Neural cell (in vitro differentiated cells): ENCODE measurements at regions not wholly inside any gene's neighbourhood (a gene's known extent, or its start where the extent isn't known, plus 50 kb on each side); places are given as distances from the start of the nearest gene placed in this dataset.

Experiments
- H2AFZ ChIP-seq: fragments of 200-600, 300-800 bp; sonication (generic), shearing (Covaris generic); 2 replicates; pipeline ENCODE4 v1.6.0; 2014; ENCODE audit warnings: low read depth, mild to moderate bottlenecking, antibody characterized with exemption, low read length, moderate library complexity
- H3F3A ChIP-seq: fragments of 200-600 bp; shearing (Covaris generic); 2 replicates; pipeline ENCODE4 v1.6.1; 2016; ENCODE audit warnings: mild to moderate bottlenecking, moderate library complexity, mixed read lengths, antibody characterized with exemption, low read length; ENCODE audit not compliant: insufficient read depth, poor library complexity, severe bottlenecking
- H3K27ac ChIP-seq: fragments of 200-600, 300-800 bp; sonication (generic), shearing (Covaris generic); 2 replicates; pipeline ENCODE4 v1.5.1; 2014; ENCODE audit warnings: mild to moderate bottlenecking, low read length, moderate library complexity
- H3K27me3 ChIP-seq: fragments of 300-800, 200-600 bp; sonication (generic), shearing (Covaris generic); 2 replicates; pipeline ENCODE4 v1.6.0; 2014; ENCODE audit warnings: mild to moderate bottlenecking, low read depth, low read length, moderate library complexity; ENCODE audit not compliant: insufficient read depth
- H3K36me3 ChIP-seq: fragments of 300-800, 200-600 bp; sonication (generic), shearing (Covaris generic); 2 replicates; pipeline ENCODE4 v1.5.1; 2014; ENCODE audit warnings: mild to moderate bottlenecking, antibody characterized with exemption, low read length, moderate library complexity; ENCODE audit not compliant: insufficient read depth
- H3K4me2 ChIP-seq: fragments of 300-800, 200-600 bp; sonication (generic), shearing (Covaris generic); 2 replicates; pipeline ENCODE4 v1.6.0; 2014; ENCODE audit warnings: mild to moderate bottlenecking, low read length
- H3K4me3 ChIP-seq: fragments of 300-800, 200-600 bp; sonication (generic), shearing (Covaris generic); 2 replicates; pipeline ENCODE4 v1.5.1; 2014; ENCODE audit warnings: mild to moderate bottlenecking, low read length, moderate library complexity
- H3K79me2 ChIP-seq: fragments of 200-600 bp; shearing (Covaris generic); replicated peaks from 2 replicates; pipeline ENCODE4 v1.6.0; 2014; ENCODE audit warnings: mild to moderate bottlenecking, low read length, moderate library complexity; ENCODE audit not compliant: insufficient read depth
- H3K9ac ChIP-seq: fragments of 300-800, 200-600 bp; sonication (generic), shearing (Covaris generic); 2 replicates; pipeline ENCODE4 v1.6.1; 2016; ENCODE audit warnings: mild to moderate bottlenecking, low read length, mixed read lengths
- H3K9me2 ChIP-seq: fragments of 200-600 bp; shearing (Covaris generic); 2 replicates; pipeline ENCODE4 v1.6.1; 2016; ENCODE audit warnings: mild to moderate bottlenecking, low read length, mixed read lengths; ENCODE audit not compliant: insufficient read depth
- H3K9me3 ChIP-seq: fragments of 200-600, 300-800 bp; sonication (generic), shearing (Covaris generic); 2 replicates; pipeline ENCODE4 v1.6.1; 2016; ENCODE audit warnings: mild to moderate bottlenecking, mixed run types, low read length, moderate library complexity, mixed read lengths
- H4K20me1 ChIP-seq: fragments of 200-600 bp; shearing (Covaris generic); 2 replicates; pipeline ENCODE4 v1.6.1; 2016; ENCODE audit warnings: mild to moderate bottlenecking, mixed run types; ENCODE audit not compliant: insufficient read depth
- CTCF ChIP-seq: fragments of 450-650 bp; IDR thresholded peaks from 2 replicates; pipeline ENCODE4 v1.5.1; 2014; ENCODE audit warnings: antibody characterized with exemption, mild to moderate bottlenecking, moderate library complexity; ENCODE audit not compliant: poor library complexity, severe bottlenecking
- EP300 ChIP-seq: fragments of 450-650 bp; conservative IDR thresholded peaks from 2 replicates; pipeline ENCODE4 v1.6.1; 2014; ENCODE audit warnings: antibody characterized with exemption, mild to moderate bottlenecking, moderate library complexity; ENCODE audit not compliant: poor library complexity, severe bottlenecking
- EZH2 ChIP-seq: fragments of 200-600, 300-800 bp; shearing (Covaris generic), sonication (generic); IDR thresholded peaks from 2 replicates; pipeline ENCODE4 v1.6.1; 2014; ENCODE audit warnings: antibody characterized with exemption, low read length, borderline replicate concordance, mild to moderate bottlenecking; ENCODE audit not compliant: insufficient read depth, poor library complexity, severe bottlenecking
- MXI1 ChIP-seq: fragments of 450-650 bp; conservative IDR thresholded peaks from 2 replicates; pipeline ENCODE4 v1.6.1; 2014; ENCODE audit warnings: antibody characterized with exemption, mild to moderate bottlenecking; ENCODE audit not compliant: poor library complexity, severe bottlenecking
- POLR2AphosphoS5 ChIP-seq: IDR thresholded peaks from 2 replicates; pipeline ENCODE4 v1.6.1; 2012
- RAD21 ChIP-seq: fragments of 450-650 bp; conservative IDR thresholded peaks from 2 replicates; pipeline ENCODE4 v1.6.1; 2014; ENCODE audit warnings: antibody characterized with exemption, mild to moderate bottlenecking, moderate library complexity
- REST ChIP-seq: IDR thresholded peaks from 2 replicates; pipeline ENCODE4 v1.6.1; 2012; ENCODE audit warnings: borderline replicate concordance
- SMC3 ChIP-seq: fragments of 450-650 bp; conservative IDR thresholded peaks from 2 replicates; pipeline ENCODE4 v1.6.1; 2014; ENCODE audit warnings: antibody characterized with exemption, mild to moderate bottlenecking, moderate library complexity; ENCODE audit not compliant: poor library complexity
- TAF1 ChIP-seq: IDR thresholded peaks from 2 replicates; pipeline ENCODE4 v1.6.1; 2012; ENCODE audit warnings: low read depth

DNA sequence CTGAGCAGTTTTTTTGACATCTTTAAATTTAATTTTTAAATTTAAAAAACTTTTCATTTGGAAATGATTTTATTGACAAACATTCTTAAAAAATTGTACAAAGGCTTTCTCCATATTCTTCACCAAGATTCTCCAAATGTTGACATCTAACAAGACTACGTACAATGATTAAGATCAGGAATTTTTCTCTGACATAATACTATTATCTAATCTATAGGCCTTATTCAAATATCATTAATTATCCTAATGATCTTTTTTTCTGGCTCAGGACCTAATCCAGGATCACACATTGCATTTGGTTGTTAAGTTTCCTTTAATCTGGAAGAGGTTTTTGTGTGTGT is 106.1 kb upstream of the OSMR start:
- H3K27ac ChIP-seq, result no peak overlapping the region
- TF ChIP-seq TAF1 (no peak), POLR2AphosphoS5 (no peak), EZH2 (no peak), RAD21 (no peak), REST (no peak), MXI1 (no peak), CTCF (no peak), EP300 (no peak), SMC3 (no peak)
- no peaks in the 10 kb centered on the region for H4K20me1 ChIP-seq
- no peak overlapping the region for H3K4me3 ChIP-seq
- no peaks in the 10 kb centered on the region for H3K79me2 ChIP-seq
- no peak overlapping the region for H3K4me2 ChIP-seq
- H3K36me3 ChIP-seq, result no peaks in the 10 kb centered on the region
- H3K9ac ChIP-seq, result no peak overlapping the region
- H3F3A ChIP-seq, result no peaks in the 10 kb centered on the region
- H3K9me3 ChIP-seq, result peaks cover 8% of the 10 kb centered on the region
- no peaks in the 10 kb centered on the region for H3K27me3 ChIP-seq
- H3K9me2 ChIP-seq, result no peaks in the 10 kb centered on the region
- H2AFZ ChIP-seq, result no peak overlapping the region

- no peak overlapping the region for H3K27ac ChIP-seq
- no peaks in the 10 kb centered on the region for H3F3A ChIP-seq
- TF ChIP-seq POLR2AphosphoS5, result no peak
- no peak for TF ChIP-seq CTCF
- TF ChIP-seq EZH2, result no peak
- TF ChIP-seq REST, result no peak
- no peak for TF ChIP-seq EP300
- TF ChIP-seq SMC3, result no peak
- TF ChIP-seq TAF1, result no peak
- TF ChIP-seq RAD21, result no peak
- no peak for TF ChIP-seq MXI1
- no peaks in the 10 kb centered on the region for H3K36me3 ChIP-seq
- no peaks in the 10 kb centered on the region for H3K27me3 ChIP-seq
- H3K79me2 ChIP-seq, result no peaks in the 10 kb centered on the region
- no peak overlapping the region for H3K9ac ChIP-seq
- peaks cover 8% of the 10 kb centered on the region for H3K9me3 ChIP-seq
- no peak overlapping the region for H2AFZ ChIP-seq
- H4K20me1 ChIP-seq, result no peaks in the 10 kb centered on the region
- H3K9me2 ChIP-seq, result no peaks in the 10 kb centered on the region
- no peak overlapping the region for H3K4me3 ChIP-seq
- H3K4me2 ChIP-seq, result no peak overlapping the region
Measured at GRCh38 chr5:38742821-38743220, 103.0 kb upstream of the OSMR start.
